ENCODE measurements at regions not wholly inside any gene's neighbourhood (a gene's known extent, or its start where the extent isn't known, plus 50 kb on each side); places are given as distances from the start of the nearest gene placed in this dataset.

DNA sequence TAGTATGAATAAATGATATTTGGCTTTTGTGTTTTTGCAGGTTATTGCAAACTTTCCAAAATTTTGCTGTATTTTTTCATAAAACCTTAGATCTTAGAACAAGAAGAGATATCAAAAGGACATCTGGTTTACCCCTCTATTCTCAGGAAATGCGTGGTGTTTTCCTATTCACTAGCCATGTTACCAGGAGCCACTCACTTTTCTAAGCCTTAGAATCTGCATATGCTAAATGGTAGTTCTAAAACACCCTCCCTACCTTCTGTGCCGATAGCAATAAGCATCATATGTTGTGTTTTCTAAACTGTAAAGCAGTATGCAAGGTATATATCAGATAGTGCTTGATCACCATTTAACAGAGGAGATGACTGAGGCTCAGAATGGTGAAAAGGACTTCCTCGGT lies 715.0 kb upstream of the CELF2 start:
- Histone ChIP-seq H3K27ac (no peak overlapping the region), H3K9me3 (no peaks in the 10 kb centered on the region), H3K4me3 (no peak overlapping the region), H3K4me1 (no peaks in the 10 kb centered on the region), H3K36me3 (no peaks in the 10 kb centered on the region), H3K27me3 (no peaks in the 10 kb centered on the region)
- TF ChIP-seq, protein P1, sequence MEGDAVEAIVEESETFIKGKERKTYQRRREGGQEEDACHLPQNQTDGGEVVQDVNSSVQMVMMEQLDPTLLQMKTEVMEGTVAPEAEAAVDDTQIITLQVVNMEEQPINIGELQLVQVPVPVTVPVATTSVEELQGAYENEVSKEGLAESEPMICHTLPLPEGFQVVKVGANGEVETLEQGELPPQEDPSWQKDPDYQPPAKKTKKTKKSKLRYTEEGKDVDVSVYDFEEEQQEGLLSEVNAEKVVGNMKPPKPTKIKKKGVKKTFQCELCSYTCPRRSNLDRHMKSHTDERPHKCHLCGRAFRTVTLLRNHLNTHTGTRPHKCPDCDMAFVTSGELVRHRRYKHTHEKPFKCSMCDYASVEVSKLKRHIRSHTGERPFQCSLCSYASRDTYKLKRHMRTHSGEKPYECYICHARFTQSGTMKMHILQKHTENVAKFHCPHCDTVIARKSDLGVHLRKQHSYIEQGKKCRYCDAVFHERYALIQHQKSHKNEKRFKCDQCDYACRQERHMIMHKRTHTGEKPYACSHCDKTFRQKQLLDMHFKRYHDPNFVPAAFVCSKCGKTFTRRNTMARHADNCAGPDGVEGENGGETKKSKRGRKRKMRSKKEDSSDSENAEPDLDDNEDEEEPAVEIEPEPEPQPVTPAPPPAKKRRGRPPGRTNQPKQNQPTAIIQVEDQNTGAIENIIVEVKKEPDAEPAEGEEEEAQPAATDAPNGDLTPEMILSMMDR (IDR thresholded peaks at IDR 0.05) = no peak
- no peak for DNase-seq (ENCODE audit: low spot score)

DNA sequence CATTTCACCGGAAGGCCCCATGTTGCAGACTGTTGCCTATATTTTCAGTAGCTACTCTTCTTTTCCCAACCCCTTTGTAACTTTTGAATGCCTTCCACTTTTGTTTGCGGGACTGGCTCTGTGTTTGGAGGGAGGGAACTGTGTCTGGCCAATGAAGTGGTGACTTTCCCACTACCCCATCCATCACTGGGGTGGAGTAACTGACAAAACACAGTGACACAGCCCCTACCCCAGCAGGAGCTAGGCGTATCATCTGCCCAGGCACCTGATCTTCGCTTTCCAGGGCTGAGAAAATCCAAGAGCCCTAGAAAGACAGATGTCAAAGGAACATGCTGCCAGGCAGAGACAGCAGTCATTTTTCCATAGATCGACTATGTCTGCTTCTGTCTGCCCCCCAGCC lies 710.6 kb upstream of the CELF2 start:
- Histone ChIP-seq H3K36me3 (no peaks in the 10 kb centered on the region), H3K27me3 (no peaks in the 10 kb centered on the region)
- TF ChIP-seq, protein P1 (IDR thresholded peaks at IDR 0.05) = no peak

DNA sequence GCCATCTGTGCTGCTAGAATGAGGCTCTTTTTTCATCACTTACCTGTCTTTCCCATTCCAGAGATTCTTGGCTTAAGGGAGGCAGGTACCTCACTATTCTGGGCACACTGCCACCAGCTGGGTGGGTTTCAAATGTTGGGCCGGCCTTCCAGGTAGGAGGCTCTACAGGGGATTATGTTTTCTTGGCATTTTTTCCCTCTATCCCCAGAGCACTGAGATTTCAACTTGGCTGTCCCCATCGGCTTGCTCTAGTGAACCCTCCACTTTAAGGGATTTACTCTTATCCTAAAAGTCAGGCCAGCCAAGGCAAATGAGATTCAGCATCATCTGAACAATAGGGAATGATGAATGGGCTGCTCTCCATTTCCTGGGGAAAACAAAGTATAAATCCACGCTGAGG lies 710.1 kb upstream of the CELF2 start:
- Histone ChIP-seq H3K27me3 (no peaks in the 10 kb centered on the region), H3K9me3 (no peaks in the 10 kb centered on the region), H3K36me3 (no peaks in the 10 kb centered on the region), H3K4me3 (no peak overlapping the region), H3K4me1 (no peaks in the 10 kb centered on the region), H3K27ac (no peak overlapping the region)
- TF ChIP-seq, protein P1 (IDR thresholded peaks at IDR 0.05) = no peak
- no peak for DNase-seq (ENCODE audit: low spot score)

More for the DNA sequence above, 710.6 kb upstream of the CELF2 start:
- Histone ChIP-seq H3K9me3 (no peaks in the 10 kb centered on the region), H3K4me3 (no peak overlapping the region), H3K4me1 (no peaks in the 10 kb centered on the region), H3K27ac (no peak overlapping the region)
- no peak for DNase-seq (ENCODE audit: low spot score)

DNA sequence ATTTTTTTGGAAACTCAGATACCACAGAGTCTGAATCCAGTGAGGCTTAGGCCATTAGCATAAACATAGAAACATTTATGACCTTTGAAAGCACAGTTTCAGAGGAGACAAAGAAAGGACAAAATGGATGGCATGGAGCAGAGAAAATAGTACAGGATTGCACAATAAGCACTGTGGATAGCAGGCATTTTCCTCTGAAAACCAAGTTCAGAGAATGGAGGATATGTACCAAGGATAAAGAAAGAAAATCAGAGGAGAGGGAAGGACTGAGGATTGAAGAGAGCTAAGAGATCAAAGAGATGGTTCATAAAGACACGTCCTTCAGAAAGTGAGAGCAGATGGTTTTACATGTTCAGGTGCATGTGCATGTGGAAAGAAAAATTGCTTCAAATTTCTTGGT lies 707.2 kb upstream of the CELF2 start:
- Histone ChIP-seq H3K36me3 (no peaks in the 10 kb centered on the region), H3K27me3 (no peaks in the 10 kb centered on the region), H3K27ac (no peak overlapping the region), H3K9me3 (no peaks in the 10 kb centered on the region), H3K4me3 (no peak overlapping the region), H3K4me1 (no peaks in the 10 kb centered on the region)
- no peak for DNase-seq (ENCODE audit: low spot score)
- TF ChIP-seq, protein P1 (IDR thresholded peaks at IDR 0.05) = no peak

DNA sequence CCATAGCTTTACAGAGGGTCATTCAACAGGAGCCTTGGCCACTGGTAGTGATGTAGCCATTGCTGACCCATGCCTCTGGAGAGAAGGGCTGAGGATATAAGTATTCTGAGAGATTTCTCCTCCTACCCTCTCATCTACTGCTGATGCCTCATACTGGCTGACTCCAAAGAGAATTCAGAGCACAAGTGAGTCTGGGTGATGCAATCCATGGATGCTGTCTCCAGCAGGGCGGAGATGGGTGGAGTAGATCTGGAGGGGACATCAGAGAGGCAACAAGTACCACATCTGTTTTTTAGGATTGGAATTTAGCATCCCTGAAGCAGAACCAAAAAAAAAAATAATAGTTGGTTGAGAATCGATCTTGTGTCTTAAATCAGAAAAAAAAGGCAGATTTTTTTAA lies 705.7 kb upstream of the CELF2 start:
- no peaks in the 10 kb centered on the region for H3K9me3 ChIP-seq
- no peaks in the 10 kb centered on the region for H3K27me3 ChIP-seq
- H3K4me3 ChIP-seq = no peak overlapping the region
- DNase-seq (ENCODE audit: low spot score) = no peak
- TF ChIP-seq, protein P1 (IDR thresholded peaks at IDR 0.05) = no peak
- no peaks in the 10 kb centered on the region for H3K4me1 ChIP-seq
- H3K36me3 ChIP-seq = no peaks in the 10 kb centered on the region
- H3K27ac ChIP-seq = no peak overlapping the region

DNA sequence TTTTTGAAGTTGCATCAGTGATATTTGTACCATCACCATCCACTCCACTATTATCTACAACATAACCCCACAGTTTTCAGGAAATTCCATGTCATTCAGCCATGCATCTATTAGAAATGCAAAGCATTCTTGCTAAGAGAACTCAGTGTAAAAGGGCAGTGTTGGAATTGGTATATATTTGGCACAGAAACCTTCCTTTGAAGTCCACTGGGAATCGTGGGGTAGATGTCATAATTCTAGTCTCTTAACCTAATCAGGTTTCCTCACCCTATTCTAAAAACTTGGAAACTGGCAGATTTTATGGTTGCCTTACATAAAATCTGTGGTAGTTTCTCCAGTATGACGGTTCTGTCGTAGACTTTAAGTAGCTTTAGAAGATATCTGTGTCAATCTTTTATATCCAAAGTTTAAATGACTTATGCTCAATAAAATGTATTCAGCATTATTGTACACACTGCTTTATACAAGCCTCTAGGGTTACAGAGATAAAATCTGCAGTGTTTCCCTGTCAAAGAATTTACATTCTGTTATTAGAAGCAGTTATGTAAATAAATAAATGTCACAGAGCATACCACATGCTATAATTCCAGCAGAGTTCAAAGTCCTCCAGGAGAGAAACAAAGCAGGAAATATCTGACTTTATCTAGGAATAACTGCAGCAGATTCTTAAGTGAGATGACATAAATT lies 704.4 kb upstream of the CELF2 start:
- H3K4me3 ChIP-seq = no peak overlapping the region
- no peak for DNase-seq (ENCODE audit: low spot score)
- no peaks in the 10 kb centered on the region for H3K9me3 ChIP-seq
- no peaks in the 10 kb centered on the region for H3K36me3 ChIP-seq
- no peak overlapping the region for H3K27ac ChIP-seq
- H3K27me3 ChIP-seq = no peaks in the 10 kb centered on the region
- TF ChIP-seq, protein P1 (IDR thresholded peaks at IDR 0.05) = no peak
- H3K4me1 ChIP-seq = no peaks in the 10 kb centered on the region

Data from right atrium auricular region (tissue), 2 donors.